LNCAP (cell line): ENCODE measurements at regions not wholly inside any gene's neighbourhood (a gene's known extent, or its start where the extent isn't known, plus 50 kb on each side); places are given as distances from the start of the nearest gene placed in this dataset.

Experiments
- TF ChIP-seq, protein P1 (sequence below): fragments of 450-650 bp; IDR thresholded peaks from 2 replicates; pipeline ENCODE4 v1.5.1; 2017; ENCODE audit warnings: mild to moderate bottlenecking

- TF ChIP-seq, protein P1, sequence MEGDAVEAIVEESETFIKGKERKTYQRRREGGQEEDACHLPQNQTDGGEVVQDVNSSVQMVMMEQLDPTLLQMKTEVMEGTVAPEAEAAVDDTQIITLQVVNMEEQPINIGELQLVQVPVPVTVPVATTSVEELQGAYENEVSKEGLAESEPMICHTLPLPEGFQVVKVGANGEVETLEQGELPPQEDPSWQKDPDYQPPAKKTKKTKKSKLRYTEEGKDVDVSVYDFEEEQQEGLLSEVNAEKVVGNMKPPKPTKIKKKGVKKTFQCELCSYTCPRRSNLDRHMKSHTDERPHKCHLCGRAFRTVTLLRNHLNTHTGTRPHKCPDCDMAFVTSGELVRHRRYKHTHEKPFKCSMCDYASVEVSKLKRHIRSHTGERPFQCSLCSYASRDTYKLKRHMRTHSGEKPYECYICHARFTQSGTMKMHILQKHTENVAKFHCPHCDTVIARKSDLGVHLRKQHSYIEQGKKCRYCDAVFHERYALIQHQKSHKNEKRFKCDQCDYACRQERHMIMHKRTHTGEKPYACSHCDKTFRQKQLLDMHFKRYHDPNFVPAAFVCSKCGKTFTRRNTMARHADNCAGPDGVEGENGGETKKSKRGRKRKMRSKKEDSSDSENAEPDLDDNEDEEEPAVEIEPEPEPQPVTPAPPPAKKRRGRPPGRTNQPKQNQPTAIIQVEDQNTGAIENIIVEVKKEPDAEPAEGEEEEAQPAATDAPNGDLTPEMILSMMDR = no peak
Observed at GRCh38 chr3:20760981-20761380, 575.0 kb upstream of the SGO1 start.

GRCh38 chr3:20752416-20752815, 566.4 kb upstream of the SGO1 start:
- TF ChIP-seq, protein P1 = no peak

DNA sequence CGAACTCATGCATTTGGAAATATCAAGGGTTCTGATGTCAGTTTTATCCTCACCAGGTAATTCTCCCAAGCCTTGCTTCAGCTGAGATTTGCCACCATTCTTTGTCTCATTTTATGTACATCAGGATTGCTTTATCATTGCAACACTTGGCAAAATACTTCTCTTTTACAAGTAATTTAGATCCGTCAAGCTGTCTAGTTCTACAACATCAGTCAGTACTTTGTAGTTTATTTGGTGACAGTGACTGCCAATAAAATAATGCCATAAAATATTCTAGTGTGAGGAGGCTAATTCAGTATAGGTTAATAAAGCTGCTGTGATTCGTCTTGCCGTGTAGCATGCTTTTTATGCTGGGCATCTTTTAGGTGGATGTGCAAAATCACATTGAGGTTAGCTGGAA, 565.3 kb upstream of the SGO1 start:
- TF ChIP-seq, protein P1 = no peak

GRCh38 chr3:20747741-20748140, 561.7 kb upstream of the SGO1 start:
- TF ChIP-seq, protein P1 = no peak

- TF ChIP-seq, protein P1 = no peak
Observed at GRCh38 chr3:20743553-20744321, 557.7 kb upstream of the SGO1 start.

GRCh38 chr3:20742903-20743552, 557.0 kb upstream of the SGO1 start:
- TF ChIP-seq, protein P1 = no peak

- TF ChIP-seq, protein P1 = no peak
Observed at GRCh38 chr3:20741381-20741780, 555.4 kb upstream of the SGO1 start.
